GM12872 (cell line): ENCODE measurements at regions not wholly inside any gene's neighbourhood (a gene's known extent, or its start where the extent isn't known, plus 50 kb on each side); places are given as distances from the start of the nearest gene placed in this dataset.

Source experiments
- CTCF ChIP-seq: IDR thresholded peaks from 3 replicates; pipeline ENCODE4 v1.5.1; 2011; ENCODE audit warnings: low read depth, mild to moderate bottlenecking, low read length, moderate library complexity; ENCODE audit not compliant: insufficient read depth

- no peak for TF ChIP-seq CTCF
Measured at GRCh38 chr4:182017038-182017437, 226.2 kb upstream of the TENM3 start.

GRCh38 chr4:182018691-182019090 is 224.5 kb upstream of the TENM3 start:
- no peak for TF ChIP-seq CTCF

- TF ChIP-seq CTCF: no peak
Measured at GRCh38 chr4:182019148-182019652, 224.0 kb upstream of the TENM3 start.

GRCh38 chr4:182022909-182023308 is 220.3 kb upstream of the TENM3 start:
- TF ChIP-seq CTCF: no peak

- no peak for TF ChIP-seq CTCF
Measured at GRCh38 chr4:182023469-182023868, 219.7 kb upstream of the TENM3 start.

- no peak for TF ChIP-seq CTCF
Measured at GRCh38 chr4:182042945-182043344, 200.3 kb upstream of the TENM3 start.

GRCh38 chr4:182048871-182049270 is 194.3 kb upstream of the TENM3 start:
- TF ChIP-seq CTCF: no peak

GRCh38 chr4:182056866-182057265 is 186.3 kb upstream of the TENM3 start:
- TF ChIP-seq CTCF: no peak
